Natural killer cell (primary cell): ENCODE measurements at regions not wholly inside any gene's neighbourhood (a gene's known extent, or its start where the extent isn't known, plus 50 kb on each side); places are given as distances from the start of the nearest gene placed in this dataset.

ENCODE experiments used
- ATAC-seq, 3 donors: fragments of 150-1000 bp in 2 of 3; fragments of 200-7000 bp in 1 of 3; cut with Tn5 transposase; 1 replicate in 1 of 3; 2 replicates in 2 of 3; pipeline ENCODE4 v1.10.0; 2021; ENCODE audit warnings: mild to moderate bottlenecking in 2 of 3, moderate library complexity in 2 of 3
- DNase-seq, 2 donors: peaks; one replicate each; pipeline versions ENCODE4 v3.0.0 to v3.0.0-alpha.2; 2013 to 2021; ENCODE audit warnings: mixed read lengths in 1 of 2
- H3K27ac ChIP-seq: one replicate; pipeline ENCODE4 v1.5.1; 2013; ENCODE audit warnings: mild to moderate bottlenecking, low read length
- H3K27me3 ChIP-seq: one replicate; pipeline ENCODE4 v1.6.1; 2013; ENCODE audit warnings: low read length; ENCODE audit not compliant: control insufficient read depth, insufficient read depth
- H3K36me3 ChIP-seq: one replicate; pipeline ENCODE4 v1.6.1; 2013; ENCODE audit warnings: low read length; ENCODE audit not compliant: control insufficient read depth, insufficient read depth
- H3K4me1 ChIP-seq: one replicate; pipeline ENCODE4 v1.6.1; 2013; ENCODE audit warnings: low read length; ENCODE audit not compliant: control insufficient read depth, insufficient read depth
- H3K4me3 ChIP-seq: one replicate; pipeline ENCODE4 v1.5.1; 2013; ENCODE audit warnings: low read length
- H3K9me3 ChIP-seq: one replicate; pipeline ENCODE4 v1.6.1; 2013; ENCODE audit warnings: low read length; ENCODE audit not compliant: control insufficient read depth, insufficient read depth
- H3K27ac Mint-ChIP-seq, 2 donors: one replicate each; pipeline ENCODE4 v1.8.0; 2022; ENCODE audit warnings: mild to moderate bottlenecking in 2 of 2, mixed read lengths in 2 of 2, moderate library complexity in 1 of 2
- H3K27me3 Mint-ChIP-seq, 2 donors: one replicate each; pipeline ENCODE4 v1.8.0; 2022; ENCODE audit warnings: low read depth in 2 of 2, mixed read lengths in 2 of 2
- H3K36me3 Mint-ChIP-seq: one replicate; pipeline ENCODE4 v1.8.0; 2022; ENCODE audit warnings: mixed read lengths
- H3K4me1 Mint-ChIP-seq, 2 donors: one replicate each; pipeline ENCODE4 v1.8.0; 2022; ENCODE audit warnings: mixed read lengths in 2 of 2
- H3K4me3 Mint-ChIP-seq: one replicate; pipeline ENCODE4 v1.8.0; 2022; ENCODE audit warnings: mild to moderate bottlenecking, moderate library complexity, mixed read lengths
- H3K9me3 Mint-ChIP-seq, 2 donors: one replicate each; pipeline ENCODE4 v1.8.0; 2022; ENCODE audit warnings: mixed read lengths in 2 of 2
- WGBS: methylation state at CpG from one replicate; pipeline ENCODE4 v1.1.7; 2013; ENCODE audit warnings: missing lambda C conversion rate; ENCODE audit not compliant: insufficient coverage; 5-methylcytosine and 5-hydroxymethylcytosine counted together
- intact Hi-C: fragments of 100-400 bp; cut with micrococcal nuclease; formaldehyde crosslinking; loops from one replicate; pipeline ENCODE4 v1.14.2; 2022
- TF ChIP-seq, protein P1 (sequence below): fragments of 200-600 bp; IDR thresholded peaks from one replicate; pipeline ENCODE4 v1.8.0; 2022; ENCODE audit warnings: antibody characterized with exemption

DNA sequence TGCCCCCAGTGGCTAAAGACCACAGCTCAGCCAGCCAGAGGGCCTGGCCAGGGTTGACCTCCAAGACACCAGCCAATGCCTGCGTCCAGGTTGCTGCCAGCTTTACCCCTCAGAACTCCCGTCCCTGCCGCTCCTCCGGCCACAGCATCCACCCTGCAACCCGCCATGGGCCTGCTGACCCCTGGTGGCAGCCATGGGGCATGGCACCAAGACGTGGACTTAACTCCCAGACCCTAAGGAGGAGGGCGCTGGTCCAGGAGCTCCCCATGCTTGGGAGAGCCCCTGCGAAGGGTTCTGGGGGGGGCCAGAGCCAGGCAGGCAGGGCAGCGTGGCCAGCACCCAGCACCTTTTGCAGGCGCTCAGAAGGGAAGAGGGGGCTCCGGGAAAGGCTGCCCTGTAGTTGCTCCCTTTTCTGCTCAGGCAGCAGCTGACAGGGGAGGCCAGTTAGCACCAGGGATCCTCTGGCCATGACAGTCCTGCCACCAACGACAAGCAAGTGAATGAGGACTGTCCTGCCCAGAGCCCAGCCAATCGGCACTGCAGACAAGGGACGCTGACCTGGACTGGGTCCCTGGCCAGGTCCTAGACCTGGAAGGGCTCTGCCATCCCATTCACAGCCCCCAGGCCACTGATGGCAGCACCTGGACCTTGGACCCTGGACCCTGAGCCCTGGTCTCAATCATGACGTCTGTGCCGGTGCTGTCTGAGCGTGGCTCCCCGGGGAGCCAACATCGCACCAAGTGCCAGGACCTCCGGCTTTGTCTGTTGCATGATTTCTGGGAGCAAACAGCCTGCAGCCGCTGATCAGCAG, 246.2 kb downstream of the NPHP4 start:
- H3K36me3 Mint-ChIP-seq = no peaks in the 10 kb centered on the region
- Histone ChIP-seq H3K27me3 (no peaks in the 10 kb centered on the region), H3K27ac (no peak overlapping the region), H3K4me1 (peaks cover 3% of the 10 kb centered on the region), H3K36me3 (no peaks in the 10 kb centered on the region), H3K4me3 (no peak overlapping the region), H3K9me3 (no peaks in the 10 kb centered on the region)
- WGBS = 40% methylated on average over 21 of the region's 21 CpGs
- H3K4me3 Mint-ChIP-seq = no peak overlapping the region
- no peaks in the 10 kb centered on the region for H3K4me1 Mint-ChIP-seq
- H3K9me3 Mint-ChIP-seq = no peaks in the 10 kb centered on the region
- H3K27me3 Mint-ChIP-seq = peaks cover 0 to 13% of the 10 kb centered on the region in 2 donors
- DNase-seq (peak in 1 of 2 donors; percentile 76), ATAC-seq (peak; percentile 44 to 82 (median 46))
- intact Hi-C loops = no loop called here
- no peak overlapping the region for H3K27ac Mint-ChIP-seq
- TF ChIP-seq, protein P1, sequence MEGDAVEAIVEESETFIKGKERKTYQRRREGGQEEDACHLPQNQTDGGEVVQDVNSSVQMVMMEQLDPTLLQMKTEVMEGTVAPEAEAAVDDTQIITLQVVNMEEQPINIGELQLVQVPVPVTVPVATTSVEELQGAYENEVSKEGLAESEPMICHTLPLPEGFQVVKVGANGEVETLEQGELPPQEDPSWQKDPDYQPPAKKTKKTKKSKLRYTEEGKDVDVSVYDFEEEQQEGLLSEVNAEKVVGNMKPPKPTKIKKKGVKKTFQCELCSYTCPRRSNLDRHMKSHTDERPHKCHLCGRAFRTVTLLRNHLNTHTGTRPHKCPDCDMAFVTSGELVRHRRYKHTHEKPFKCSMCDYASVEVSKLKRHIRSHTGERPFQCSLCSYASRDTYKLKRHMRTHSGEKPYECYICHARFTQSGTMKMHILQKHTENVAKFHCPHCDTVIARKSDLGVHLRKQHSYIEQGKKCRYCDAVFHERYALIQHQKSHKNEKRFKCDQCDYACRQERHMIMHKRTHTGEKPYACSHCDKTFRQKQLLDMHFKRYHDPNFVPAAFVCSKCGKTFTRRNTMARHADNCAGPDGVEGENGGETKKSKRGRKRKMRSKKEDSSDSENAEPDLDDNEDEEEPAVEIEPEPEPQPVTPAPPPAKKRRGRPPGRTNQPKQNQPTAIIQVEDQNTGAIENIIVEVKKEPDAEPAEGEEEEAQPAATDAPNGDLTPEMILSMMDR = peak; percentile 67

DNA sequence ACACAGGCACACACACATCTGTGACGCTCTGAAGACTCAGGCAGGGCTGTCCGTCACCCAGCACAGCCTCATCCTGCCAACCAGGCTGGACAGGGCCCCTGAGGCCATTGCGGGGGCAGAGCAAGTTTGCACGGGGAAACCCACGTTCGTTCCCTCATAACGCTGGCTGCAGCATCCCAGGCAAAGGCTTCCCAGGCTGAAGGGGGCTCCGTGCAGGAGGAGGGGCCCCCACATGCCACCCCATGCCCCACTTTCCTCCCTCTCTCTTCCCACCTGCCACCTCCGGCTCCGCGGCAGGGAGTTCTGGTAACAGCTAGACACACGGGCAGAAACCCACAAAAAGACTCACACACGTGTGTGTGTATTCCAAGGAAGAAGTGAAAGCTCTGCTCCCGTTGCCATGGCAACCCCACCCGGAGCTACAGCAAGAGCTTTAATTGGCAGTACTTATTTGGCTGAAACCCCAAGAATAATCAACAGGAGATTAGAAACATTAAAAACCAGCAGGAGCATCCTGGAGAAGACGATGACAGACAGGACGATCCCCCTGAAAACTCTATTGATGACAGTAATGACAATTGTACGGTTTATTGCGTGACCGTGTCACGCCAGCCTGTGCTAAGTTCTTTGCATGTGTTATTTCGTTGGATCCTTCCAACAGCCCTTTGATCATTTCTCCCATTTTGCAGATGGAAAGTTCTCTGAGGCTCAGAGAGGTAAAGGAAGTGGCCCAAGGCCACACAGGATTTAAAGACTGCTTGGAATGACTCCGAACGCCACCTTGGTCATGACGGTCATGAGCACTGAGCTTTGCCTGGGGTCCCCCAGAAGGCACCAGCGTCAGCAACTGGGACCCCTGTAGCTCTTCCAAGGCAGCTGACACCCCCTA, 247.1 kb downstream of the NPHP4 start:
- intact Hi-C loops = no loop called here
- no peak overlapping the region for H3K27ac Mint-ChIP-seq

DNA sequence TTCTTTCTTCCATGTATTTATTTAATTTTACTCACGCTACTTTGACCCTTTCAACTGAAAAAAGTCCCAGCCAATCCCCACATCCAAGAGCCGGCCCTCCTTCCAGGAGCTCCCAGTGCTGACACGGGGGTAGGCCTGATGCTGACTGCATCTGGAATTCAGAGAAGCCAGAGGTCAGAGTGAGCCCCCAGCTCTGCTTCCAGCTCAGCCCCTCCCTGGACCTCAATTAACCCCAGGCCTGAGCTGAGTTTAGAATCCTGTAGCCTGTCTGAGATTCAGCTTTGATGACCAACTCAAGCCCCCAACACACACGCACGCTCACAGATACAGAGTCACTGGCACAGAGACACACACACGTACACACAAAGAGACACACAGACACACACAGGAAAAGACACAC, 247.9 kb downstream of the NPHP4 start:
- no peak for DNase-seq
- TF ChIP-seq, protein P1 = no peak
- Mint-ChIP-seq H3K27ac (no peak overlapping the region), H3K9me3 (no peaks in the 10 kb centered on the region), H3K27me3 (peaks cover 0 to 13% of the 10 kb centered on the region in 2 donors), H3K4me3 (no peak overlapping the region), H3K4me1 (no peaks in the 10 kb centered on the region), H3K36me3 (no peaks in the 10 kb centered on the region)
- Histone ChIP-seq H3K36me3 (no peaks in the 10 kb centered on the region), H3K27me3 (no peaks in the 10 kb centered on the region), H3K4me3 (no peak overlapping the region), H3K27ac (no peak overlapping the region), H3K4me1 (peaks cover 10% of the 10 kb centered on the region), H3K9me3 (no peaks in the 10 kb centered on the region)
- intact Hi-C loops = no loop called here
- WGBS = 84% methylated on average over 6 of the region's 6 CpGs
- no peak for ATAC-seq

More for the DNA sequence above, 247.1 kb downstream of the NPHP4 start:
- no peaks in the 10 kb centered on the region for H3K36me3 Mint-ChIP-seq
- no peaks in the 10 kb centered on the region for H3K9me3 Mint-ChIP-seq
- no peak overlapping the region for H3K4me3 ChIP-seq
- no peaks in the 10 kb centered on the region for H3K4me1 Mint-ChIP-seq
- DNase-seq = no peak
- no peak overlapping the region for H3K4me3 Mint-ChIP-seq
- H3K9me3 ChIP-seq = no peaks in the 10 kb centered on the region
- H3K4me1 ChIP-seq = peaks cover 7% of the 10 kb centered on the region
- H3K36me3 ChIP-seq = no peaks in the 10 kb centered on the region
- no peaks in the 10 kb centered on the region for H3K27me3 ChIP-seq
- peaks cover 0 to 13% of the 10 kb centered on the region in 2 donors for H3K27me3 Mint-ChIP-seq
- no peak overlapping the region for H3K27ac ChIP-seq
- no peak for ATAC-seq
- TF ChIP-seq, protein P1 = no peak
- 70% methylated on average over 26 of the region's 26 CpGs for WGBS
